ENCODE measurements at regions not wholly inside any gene's neighbourhood (a gene's known extent, or its start where the extent isn't known, plus 50 kb on each side); places are given as distances from the start of the nearest gene placed in this dataset.

- TF ChIP-seq CTCF (optimal IDR thresholded peaks at IDR 0.05 in 1 of 3, IDR thresholded peaks at IDR 0.05 in 1 of 3, conservative IDR thresholded peaks at IDR 0.05 in 1 of 3; ENCODE audit: extremely low read depth in 1 of 3, insufficient read depth in 2 of 3, low read length in 3 of 3) = no peak
- no peak for TF ChIP-seq EZH2 (IDR thresholded peaks at IDR 0.05; ENCODE audit: low read length)
These were observed 206.6 kb upstream of the BMPER start for GRCh38 chr7:33698692-33699128.

Data from keratinocyte (primary cell).